ENCODE measurements at regions not wholly inside any gene's neighbourhood (a gene's known extent, or its start where the extent isn't known, plus 50 kb on each side); places are given as distances from the start of the nearest gene placed in this dataset.

DNA sequence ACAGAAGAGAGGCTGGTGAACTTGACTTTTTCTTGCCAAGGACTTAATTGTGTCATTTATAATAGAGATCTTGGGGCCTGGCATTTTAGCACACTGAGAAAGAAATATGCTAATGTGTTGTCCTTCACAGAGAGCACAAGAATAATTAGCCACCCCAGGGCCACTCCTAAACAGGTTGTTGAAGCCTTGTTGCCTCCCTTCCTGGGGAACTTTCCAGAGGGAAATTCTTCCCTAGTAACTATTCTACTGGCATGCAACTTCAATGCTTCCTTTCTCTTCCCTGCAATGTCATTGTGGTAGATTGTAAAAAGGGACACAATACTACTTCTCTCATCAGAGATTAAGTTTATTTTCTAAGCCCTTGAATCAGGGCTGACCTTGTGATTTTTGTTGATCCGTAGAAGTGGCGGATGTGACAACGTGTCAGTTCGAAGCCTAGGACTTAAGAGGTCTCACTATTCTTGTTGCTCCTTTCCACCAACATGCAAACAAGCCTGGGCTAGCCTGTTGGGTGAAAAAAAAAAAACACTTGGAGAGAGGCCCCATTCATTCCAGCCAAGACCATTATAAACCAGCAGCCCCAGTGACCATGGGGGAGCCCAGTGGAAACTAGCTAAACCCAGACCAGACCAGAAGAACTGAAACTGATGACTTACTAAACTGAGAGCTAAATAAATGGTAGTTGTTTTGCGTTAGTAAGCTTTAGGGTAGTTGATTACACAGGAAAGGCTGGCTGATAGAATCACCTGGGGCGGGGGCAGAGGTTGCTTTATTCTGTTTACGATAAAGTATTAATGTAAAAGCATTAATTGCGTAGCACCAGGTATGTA lies 287.2 kb downstream of the SHQ1 start:
- DNase-seq, result no peak

DNA sequence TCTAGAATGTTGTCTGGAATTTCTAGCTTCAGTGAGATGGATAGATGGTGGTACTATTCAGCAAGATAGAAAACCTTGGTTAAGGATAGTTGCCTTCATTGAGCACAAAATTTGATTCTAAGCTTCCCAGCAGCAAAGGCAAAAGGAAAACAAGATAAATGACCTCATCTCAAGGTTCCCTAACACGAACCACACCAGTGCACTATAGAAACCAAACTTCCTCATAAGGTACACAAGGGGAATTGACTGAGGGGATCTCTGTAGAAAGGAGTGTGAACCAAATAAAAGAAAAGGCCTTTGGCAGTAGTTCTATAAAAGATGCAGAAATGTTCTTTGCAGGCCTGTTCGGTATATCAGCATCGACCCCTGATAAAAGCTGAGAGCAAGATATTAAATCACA lies 288.9 kb downstream of the SHQ1 start:
- no peak for DNase-seq

DNA sequence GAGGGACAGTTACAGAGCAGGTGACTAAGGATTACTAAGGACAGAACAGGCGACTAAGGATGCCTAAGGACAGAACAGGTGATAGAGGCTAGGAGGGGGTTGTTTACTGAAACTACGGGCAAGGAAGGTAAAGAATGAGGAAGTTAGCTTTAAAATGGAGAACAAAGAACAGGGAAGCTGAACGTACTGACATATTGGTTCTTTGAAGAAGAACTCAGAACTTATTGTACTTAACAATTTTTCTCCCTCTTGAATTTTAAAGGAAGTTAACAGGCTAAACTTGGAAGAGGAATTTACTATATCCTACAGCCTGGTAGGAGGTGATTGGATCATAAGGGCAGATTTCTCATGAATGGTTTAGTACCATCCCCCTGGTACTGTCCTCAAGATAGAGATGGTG lies 290.2 kb downstream of the SHQ1 start:
- DNase-seq, result no peak

DNA sequence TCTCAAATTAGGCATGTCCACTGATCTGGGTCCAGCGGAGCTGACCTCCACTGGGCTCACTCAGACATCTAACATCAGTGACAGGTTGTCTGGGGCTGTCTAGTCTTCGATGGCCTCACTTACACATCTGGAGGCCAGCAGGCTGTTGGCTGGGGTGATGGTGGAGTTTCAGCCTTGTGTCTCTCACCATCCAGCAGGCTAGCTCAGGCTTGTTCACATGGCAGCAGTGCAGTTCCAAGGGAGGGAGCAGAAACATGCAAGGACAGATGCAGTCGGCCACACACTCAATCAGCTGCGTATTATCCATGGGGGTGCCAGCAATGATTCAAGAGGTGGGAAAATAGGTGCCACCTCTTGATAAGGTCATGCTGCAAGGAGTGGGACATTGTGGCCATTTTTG lies 292.5 kb downstream of the SHQ1 start:
- no peak for DNase-seq

DNA sequence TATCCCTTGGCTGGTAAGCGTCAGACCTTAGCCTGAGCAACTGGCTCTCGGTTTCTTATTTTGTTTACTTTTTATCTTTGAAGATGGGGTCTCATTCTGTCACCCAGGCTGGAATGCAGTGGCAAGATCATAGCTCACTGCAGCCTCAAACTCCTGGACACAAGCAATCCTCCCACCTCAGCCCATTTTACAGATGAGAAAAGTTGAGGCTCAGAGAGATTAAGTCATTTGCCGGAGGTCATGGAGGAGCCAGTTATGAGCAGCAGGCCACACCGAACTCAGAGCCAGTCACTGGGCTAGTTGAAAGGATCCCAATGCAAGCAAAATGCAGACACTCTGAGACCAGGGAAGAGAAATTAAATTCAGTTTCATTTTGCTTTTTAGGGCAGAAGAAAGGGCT lies 293.6 kb downstream of the SHQ1 start:
- no peak for DNase-seq

DNA sequence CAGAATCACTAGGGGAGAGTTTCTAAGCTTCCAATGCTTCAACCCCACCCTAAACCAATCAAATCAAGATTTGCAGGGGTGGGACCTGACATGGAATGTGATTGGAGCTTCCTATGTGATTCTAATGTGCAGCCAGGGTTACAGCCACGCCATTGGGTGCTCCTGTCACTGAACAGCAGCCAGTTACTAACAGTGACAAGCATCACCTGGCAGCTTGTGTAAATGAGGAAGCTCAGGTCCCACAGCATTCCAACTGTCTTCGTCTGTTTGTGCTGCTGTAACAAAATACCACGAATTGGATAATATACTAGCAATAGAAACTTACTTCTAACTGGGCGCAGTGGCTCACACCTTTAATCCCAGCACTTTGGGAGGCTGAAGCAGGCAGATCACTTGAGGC lies 294.9 kb downstream of the SHQ1 start:
- DNase-seq, result no peak

DNA sequence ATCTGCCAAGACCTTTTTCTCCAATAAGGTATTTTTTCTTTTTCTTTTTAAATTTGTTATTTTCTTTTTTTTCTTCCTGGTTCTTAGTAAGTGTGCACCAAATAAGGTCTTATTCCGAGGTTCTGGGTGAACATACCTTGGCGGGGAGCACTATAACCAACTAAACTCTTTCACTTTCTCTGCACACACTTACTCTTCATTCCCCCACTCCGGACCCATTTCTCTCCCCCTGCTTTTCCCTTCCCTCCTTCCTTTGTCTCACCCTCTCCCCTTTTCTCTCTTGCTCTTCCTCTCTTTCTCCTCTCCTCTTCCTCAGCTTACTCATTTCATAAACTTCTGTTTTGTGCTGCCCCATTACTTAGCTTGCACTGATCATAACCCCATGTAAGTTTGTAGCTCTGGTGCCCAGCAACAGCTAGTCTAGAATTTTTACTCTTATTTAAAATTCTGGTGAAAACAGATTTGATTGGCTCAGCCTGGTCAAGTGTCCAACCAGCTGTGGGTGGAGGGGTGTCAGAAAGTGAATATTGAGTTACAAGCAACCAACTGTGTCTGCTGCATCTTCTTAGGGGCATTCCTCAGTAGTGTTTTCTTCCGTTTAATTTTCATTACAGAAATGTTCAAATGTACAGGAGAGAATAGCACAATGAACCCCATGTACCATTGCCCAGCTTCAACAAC lies 297.5 kb downstream of the SHQ1 start:
- DNase-seq, result no peak

DNA sequence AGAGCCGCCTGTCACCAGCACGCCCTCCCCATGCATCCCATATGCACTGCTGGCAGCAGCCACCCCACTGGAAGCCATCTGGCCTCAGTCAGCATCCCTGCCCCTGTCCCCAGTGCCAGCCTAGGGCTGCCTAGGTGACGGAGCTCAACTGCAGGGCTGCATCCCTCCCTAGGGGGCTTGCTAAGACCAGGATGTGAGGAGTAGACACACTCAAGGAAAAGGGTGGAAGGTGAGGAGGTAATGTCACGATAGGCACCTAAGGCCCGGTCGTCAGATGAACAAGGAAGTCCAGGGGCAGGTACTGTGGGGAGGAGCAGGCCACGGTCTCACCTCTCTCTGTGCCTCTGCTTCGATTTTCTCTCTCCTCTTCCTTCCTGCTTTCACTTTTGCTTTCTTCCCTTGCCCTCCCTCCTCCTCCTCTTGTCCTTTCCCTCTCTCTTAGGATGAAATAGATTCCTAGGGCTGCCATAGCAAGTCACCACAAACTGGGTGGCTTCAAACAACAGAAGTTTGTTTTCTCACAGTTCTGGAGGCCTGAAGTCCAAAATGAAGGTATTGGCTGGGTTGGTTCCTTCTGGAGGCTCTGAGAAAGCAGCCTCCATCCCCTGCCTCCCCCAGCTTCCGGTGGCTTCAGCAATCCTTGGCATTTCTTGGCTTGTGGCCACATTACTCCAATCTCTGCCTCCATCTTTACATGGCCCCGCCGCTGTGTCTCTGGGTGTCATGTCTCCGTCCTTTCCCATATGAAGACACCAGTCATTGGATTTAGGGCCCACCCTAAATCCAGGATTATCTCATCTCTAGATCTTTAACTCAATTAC lies 298.3 kb downstream of the SHQ1 start:
- peak; percentile 82 for DNase-seq

DNA sequence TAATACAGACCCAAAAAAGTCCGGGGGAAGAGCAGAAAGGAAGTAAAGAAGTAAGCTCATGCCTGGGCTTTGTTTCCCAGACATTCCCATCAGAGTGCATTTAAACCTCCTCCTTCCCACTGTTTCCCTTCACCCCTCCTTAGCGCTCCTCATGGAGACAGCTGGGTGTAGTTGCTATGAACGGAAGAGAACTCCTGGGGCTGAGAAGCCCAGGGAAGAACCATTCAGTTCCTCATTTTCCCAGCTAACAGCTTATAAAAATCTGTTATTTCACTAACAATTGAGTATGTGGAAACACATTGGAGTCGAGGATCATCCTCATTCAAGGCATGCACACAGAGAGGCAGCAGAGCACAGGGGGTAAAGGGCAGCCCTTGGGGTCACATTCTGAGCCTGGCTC lies 299.3 kb downstream of the SHQ1 start:
- peak; percentile 43 for DNase-seq

DNA sequence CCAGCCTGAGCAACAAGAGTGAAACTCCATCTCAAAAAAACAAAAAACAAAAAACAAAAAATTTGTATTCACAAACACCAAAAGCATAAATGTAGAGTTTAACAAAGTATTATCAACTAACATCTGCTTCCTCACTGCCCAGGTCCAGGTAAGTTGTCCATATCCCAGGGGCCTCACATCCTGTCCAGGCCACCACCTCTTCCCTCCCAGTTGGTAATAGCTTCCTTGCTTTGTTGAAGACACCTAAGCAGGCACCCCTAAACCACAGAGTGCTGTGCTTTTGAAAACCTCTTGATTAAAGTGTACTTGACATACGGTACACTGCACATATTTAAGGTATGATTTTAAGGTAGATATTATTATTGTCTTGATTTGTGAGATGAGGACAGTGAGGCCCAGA lies 299.8 kb downstream of the SHQ1 start:
- DNase-seq, result no peak

DNA sequence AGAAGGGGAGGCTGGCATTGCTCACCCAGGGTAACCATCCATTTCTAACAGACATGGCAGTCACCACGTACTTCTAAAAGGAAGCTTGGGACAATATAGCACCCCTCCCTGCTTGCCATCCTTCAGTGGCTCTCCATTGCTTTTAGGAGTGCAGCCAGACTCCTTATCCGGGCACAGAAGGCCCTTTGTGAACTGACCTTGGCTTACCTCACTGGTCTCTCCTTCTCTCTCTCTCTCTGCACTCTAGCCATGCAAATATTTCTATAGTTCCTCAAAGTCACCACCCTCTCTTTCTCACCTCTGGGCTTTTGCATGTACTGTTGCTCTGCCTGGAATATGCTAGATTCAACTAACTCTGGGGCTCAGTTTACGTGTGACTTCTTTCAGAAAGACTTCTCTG lies 301.1 kb downstream of the SHQ1 start:
- no peak for DNase-seq

DNA sequence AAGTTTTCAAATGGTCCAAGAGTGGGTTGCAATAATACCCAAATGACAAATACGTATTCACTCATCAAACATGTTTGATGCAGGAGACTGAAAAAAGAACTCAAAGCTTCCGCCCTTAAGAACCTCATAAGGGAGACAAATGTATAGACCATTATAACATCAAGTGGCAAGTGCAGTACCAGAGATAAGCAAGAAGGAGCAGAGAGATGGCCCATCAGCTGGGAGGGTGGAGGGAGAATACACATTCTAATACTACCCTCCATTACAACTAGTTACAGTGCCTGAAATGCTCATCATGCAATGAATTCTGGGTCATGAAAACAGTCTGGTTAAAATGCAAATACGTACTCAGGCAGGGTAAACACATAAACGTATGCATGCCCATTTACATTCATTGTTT lies 304.0 kb downstream of the SHQ1 start:
- no peak for DNase-seq

DNA sequence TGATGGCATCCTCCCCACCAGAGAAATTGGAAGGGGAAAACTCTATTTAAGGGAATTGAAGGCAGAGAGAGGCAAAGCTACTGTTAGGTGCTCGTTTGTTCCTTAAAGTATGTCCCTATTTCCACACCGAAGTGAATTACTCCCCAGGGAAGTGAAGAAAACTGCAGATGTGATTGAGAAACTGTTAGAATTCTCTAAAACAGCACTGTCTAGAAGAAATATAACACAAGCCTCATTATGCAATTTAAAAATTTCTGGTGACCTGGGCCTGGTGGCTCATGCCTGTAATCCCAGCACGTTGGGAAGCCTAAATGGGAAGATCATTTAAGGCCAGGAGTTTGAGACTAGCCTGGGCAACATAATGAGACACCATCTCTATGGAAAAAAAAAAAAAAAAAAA lies 305.0 kb downstream of the SHQ1 start:
- DNase-seq, result no peak

DNA sequence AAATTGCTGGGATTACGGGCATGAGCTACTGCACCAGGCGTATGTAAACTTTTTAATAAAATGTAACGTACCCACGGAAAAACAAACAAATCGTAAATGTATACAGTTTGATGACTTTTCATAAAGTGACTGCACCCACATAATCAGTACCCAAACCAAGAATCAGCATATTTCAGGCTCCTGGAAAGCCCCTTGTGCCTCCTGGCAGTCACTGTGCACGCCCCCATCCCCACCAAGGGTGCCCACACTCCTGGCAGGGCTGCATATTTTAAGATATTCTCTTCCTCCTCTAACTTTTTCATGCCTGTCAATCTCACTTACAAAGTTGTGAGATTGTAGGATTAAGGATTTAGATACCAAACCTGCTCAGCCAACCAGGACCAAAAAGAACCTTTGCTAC lies 305.5 kb downstream of the SHQ1 start:
- DNase-seq, result no peak

DNA sequence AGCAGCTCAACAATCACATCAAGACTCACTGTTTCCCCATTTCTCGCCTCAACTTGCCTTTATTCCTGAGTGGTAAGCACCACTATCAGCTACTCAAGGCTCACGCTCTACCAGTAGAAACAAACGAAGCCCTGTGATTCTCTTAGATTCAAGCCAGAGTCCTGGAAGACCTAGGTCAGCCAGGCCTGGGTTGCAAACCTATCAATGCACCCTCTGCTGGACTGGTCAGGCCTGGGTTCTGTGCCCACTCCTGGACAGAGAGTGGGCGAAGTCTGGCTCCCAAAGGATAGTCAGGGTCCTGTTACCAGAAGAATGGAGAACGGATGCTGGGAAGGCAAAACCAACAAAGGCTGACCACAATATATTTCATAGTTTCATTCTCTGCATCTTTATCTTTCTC lies 308.4 kb downstream of the SHQ1 start:
- no peak for DNase-seq

DNA sequence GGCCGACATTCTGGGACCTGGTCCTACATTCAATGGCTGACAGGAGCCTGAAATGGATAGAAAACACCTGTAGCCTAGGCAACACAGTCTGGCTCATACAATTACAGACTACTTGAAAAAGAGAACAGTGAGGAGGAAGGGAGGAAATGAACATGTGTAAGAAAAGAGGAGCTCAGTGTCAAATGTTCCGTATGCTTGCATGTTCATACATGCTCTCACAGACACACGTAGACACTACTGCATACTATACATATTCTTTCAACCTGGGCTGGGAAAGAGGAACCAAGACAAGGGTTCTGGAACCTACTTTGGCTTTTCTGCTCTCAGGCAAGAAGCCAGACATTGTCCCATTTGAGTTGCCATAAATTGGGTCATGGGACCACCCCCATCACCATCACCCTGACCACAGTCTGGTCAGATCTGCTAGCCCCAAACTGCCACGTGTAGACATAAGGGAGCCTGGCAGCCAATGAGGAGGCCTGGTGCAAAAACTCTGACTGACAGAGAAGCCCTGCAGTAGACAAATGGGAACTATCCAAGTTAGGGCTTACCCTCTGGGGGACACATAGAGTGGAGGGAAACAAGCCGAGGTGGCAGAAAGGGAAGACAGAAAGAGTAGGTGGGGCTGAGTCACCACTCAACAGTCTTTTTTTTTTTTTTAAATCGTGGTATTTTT lies 310.0 kb downstream of the SHQ1 start:
- DNase-seq, result peak; percentile 9

DNA sequence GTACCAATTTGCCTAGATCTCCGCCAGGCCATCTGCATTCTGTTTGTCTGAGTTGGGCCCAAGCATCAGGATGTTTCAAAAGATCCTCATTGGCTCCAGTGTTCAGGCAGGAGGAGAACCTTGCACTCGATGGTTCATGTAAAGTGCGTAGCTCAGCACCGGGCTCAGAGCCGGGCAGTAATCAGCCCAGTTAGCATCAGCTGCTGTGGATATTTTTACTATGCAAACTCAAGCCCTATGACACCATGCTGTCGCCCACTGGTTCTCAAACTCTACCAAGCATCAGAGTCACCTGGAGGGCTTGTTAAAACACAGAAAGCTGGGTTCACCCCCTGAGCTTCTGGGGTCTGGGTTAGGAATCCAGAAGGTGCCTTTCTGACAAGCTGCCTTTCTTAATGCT lies 310.8 kb downstream of the SHQ1 start:
- no peak for DNase-seq

DNA sequence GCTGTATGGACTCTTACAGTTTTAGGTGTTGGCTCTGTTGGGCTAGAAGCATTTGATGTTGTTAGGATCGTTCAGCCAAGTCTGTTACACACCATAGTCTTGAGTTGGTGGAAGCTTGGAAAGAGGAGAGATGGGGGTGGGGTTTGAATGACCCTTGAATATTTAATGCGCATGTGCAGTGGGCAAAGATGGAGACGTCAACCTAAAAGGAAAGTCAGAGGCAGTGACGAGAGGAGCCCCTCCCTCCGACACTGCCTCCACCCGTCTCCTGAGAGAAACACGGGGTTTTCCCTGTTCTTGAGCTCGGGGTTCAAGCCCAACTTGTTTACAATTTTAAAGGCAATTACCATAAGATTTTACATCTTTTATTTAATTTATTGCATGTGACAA lies 311.4 kb downstream of the SHQ1 start:
- DNase-seq, result no peak

DNA sequence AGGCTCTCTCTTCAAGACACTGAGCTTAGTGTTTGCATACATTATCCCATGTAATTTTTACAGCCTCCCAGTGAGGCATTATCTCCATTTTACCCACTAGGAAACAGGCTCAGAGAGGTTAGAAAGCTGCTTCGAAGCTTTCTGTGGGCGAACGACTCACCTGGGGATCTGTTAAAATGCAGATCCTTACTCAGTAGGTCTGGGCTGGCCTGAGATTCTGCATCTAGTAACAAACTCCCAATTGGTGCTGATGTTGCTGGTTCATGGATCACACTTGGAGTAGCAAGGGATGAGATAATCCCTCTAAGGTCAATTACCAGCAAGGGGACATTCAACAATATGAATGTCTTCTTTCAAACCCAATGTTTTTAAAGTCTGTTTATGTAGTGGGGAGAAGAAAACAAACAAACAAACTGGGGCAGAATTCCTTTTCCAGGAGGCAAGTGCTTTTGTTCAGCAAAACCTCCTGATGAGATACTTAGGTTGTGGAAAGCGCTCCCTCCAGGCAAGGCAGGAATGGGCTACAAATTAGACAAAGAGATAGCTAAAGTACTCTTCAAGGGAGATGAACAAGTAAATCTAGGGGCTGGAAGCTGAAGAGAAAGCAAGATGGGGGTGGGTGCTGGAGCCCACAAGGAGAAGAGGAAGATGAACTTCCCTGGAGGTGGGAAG lies 311.9 kb downstream of the SHQ1 start:
- DNase-seq, result no peak

DNA sequence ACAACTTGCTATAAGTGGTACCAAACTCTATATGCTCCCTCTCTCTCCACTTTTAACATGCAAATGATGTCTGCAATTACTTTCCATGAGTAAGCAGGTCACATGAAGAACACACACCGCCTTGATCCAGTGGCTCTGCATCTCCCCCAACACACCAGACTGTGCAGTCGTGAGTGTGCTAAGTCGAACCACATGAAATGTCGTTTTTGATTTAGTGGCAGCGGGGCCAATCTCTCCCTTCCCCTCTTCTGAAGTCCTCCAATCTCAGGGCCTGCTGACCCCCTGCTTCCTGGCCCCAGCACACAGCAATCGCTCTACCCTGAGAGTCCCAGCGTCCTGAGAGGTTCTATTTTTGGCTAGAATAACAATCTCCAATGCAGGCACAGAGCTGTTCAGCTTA lies 312.5 kb downstream of the SHQ1 start:
- DNase-seq, result no peak

DNA sequence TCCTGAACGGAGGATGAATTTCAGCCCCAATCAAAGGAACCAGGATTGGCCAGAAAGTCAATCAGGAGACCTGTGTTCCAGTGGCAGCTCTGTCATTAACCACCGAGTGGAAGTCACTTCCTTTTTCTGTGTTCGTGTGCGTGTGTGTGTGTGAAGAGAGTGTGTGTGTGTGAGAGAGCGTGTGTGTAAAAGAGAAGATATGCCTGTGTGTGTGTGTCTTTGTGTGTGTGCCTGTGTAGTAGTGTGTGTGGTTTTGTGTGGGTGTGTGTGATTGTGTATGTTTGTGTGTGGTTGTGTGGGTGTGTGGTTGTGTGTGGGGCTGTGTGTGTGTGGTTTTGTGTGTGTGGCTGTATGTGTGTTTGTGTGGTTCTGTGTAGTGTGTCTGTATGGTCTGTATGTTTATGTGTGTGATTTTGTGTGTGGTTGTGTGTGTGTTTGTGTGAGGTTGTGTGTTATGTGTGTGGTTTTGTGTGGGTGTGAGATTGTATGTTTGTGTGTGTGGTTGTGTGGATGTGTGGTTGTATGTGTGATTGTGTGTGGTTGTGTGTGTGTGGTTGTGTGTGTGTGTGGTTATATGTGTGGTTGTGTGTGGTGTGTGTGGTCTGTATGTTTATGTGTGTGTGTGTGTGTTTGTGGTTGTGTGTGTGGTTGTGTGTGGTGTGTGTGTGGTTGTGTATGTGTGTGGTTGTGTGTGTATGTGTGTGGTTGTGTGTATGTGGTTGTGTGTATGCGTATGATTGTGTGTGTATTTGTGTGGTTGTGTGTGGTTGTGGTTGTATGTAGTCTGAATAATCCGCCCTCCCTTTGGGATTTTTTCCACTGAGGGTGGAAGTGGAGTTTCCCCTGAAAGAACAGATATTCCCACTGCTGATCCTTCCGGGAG lies 314.4 kb downstream of the SHQ1 start:
- DNase-seq, result no peak

DNA sequence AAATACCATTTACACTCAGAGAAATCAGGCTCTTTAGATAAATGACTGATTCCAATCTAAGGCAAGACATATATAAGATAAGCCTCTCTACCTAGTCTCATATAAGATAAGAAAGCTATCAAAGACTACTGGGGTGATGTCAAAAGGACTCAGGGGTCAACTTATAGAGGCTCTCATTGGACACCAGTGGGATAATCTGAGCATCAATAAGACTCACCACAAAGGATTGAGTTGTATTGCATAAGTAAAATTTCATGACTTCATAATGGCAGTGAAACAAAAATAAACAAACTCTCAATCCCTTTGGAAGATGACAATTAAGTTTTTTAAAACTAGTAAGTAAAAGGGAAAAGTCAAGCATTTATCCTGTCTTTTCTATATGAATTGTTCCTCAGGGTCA lies 317.8 kb downstream of the SHQ1 start:
- DNase-seq, result no peak
